ENCODE measurements at regions not wholly inside any gene's neighbourhood (a gene's known extent, or its start where the extent isn't known, plus 50 kb on each side); places are given as distances from the start of the nearest gene placed in this dataset.

GRCh38 chr11:34728609-34729008 lies 107.7 kb downstream of the EHF start:
- TF ChIP-seq CTCF (conservative IDR thresholded peaks at IDR 0.05; ENCODE audit: low read length), result no peak
- no peak for TF ChIP-seq EZH2phosphoT487 (IDR thresholded peaks at IDR 0.05; ENCODE audit: borderline replicate concordance, low read depth, low read length)

Measured in OCI-LY7 (cell line).